ENCODE measurements at regions not wholly inside any gene's neighbourhood (a gene's known extent, or its start where the extent isn't known, plus 50 kb on each side); places are given as distances from the start of the nearest gene placed in this dataset.

- TF ChIP-seq CTCF (IDR thresholded peaks at IDR 0.05; ENCODE audit: control insufficient read depth, extremely low read depth, insufficient read depth) = no peak
- no peak for DNase-seq (ENCODE audit: low read depth)
- H3K4me3 ChIP-seq (ENCODE audit: low read depth, low read length) = no peak overlapping the region
These were observed 263.9 kb upstream of the IGF1R start for GRCh38 chr15:98384328-98385029.

- no peak for DNase-seq (ENCODE audit: low read depth)
- no peak overlapping the region for H3K4me3 ChIP-seq (ENCODE audit: low read depth, low read length)
- TF ChIP-seq CTCF (IDR thresholded peaks at IDR 0.05; ENCODE audit: control insufficient read depth, extremely low read depth, insufficient read depth) = no peak
These were observed 262.5 kb upstream of the IGF1R start for GRCh38 chr15:98385752-98386381.

GRCh38 chr15:98386561-98386960 lies 261.8 kb upstream of the IGF1R start:
- H3K4me3 ChIP-seq (ENCODE audit: low read depth, low read length) = no peak overlapping the region
- TF ChIP-seq CTCF (IDR thresholded peaks at IDR 0.05; ENCODE audit: control insufficient read depth, extremely low read depth, insufficient read depth) = no peak
- DNase-seq (ENCODE audit: low read depth) = no peak

GRCh38 chr15:98387866-98388265 lies 260.5 kb upstream of the IGF1R start:
- no peak for DNase-seq (ENCODE audit: low read depth)
- no peak overlapping the region for H3K4me3 ChIP-seq (ENCODE audit: low read depth, low read length)
- no peak for TF ChIP-seq CTCF (IDR thresholded peaks at IDR 0.05; ENCODE audit: control insufficient read depth, extremely low read depth, insufficient read depth)

GRCh38 chr15:98390946-98391530 lies 257.3 kb upstream of the IGF1R start:
- DNase-seq (ENCODE audit: low read depth) = no peak
- H3K4me3 ChIP-seq (ENCODE audit: low read depth, low read length) = no peak overlapping the region
- TF ChIP-seq CTCF (IDR thresholded peaks at IDR 0.05; ENCODE audit: control insufficient read depth, extremely low read depth, insufficient read depth) = no peak

GRCh38 chr15:98391568-98391967 lies 256.8 kb upstream of the IGF1R start:
- no peak overlapping the region for H3K4me3 ChIP-seq (ENCODE audit: low read depth, low read length)
- no peak for DNase-seq (ENCODE audit: low read depth)
- TF ChIP-seq CTCF (IDR thresholded peaks at IDR 0.05; ENCODE audit: control insufficient read depth, extremely low read depth, insufficient read depth) = no peak

Data from LNCaP clone FGC (cell line).